ENCODE measurements at regions not wholly inside any gene's neighbourhood (a gene's known extent, or its start where the extent isn't known, plus 50 kb on each side); places are given as distances from the start of the nearest gene placed in this dataset.

DNA sequence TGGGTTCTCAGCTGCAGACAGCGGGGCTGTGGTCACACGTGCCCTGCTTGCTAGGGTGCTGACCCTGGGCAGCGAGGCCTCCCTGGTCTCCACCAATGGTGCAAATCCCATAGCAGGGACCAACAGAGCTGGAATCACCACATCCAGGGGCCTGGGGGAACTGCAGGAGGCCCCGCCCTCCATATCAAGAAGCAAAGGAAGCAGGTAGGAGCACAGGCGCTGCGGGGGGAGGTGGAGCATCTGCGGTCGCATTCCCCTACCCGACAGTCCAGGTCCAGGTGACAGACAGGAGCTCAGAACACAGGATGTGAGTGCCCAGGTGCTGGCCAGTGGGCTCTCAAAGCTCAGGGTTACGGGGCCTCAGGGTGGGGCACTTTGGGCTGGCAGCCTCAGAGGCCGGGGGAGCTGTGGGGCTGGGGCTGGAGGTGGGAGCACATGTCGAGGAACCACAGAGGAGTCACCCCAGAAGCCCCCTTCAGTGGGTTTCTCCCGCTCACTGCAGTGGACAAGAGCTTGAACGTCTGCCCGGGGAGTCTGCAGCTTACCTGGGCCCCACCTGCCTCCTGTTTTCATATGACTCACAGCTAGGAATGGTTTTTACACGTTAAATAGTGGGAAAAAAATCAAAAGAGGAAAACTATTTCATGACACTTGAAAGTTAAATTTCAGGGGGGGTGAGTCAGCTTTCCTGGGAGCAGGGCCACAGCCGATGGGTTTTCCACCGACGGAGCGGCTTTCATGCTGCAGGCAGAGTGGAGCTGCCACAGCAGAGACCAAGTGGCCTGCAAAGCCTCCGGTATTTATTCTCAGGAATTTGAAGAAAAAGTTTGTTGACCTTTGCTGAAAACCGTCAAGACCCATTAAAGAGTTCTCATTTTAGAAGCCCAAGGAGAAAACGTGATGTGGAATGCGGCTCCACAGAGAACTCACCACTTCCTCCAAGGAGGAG lies 148.7 kb upstream of the PPP2R2D start:
- H3K4me1 ChIP-seq: no peaks in the 10 kb centered on the region
- no peaks in the 10 kb centered on the region for H3K9me3 ChIP-seq
- H3K4me3 ChIP-seq: no peak overlapping the region
- H3K36me3 ChIP-seq: no peaks in the 10 kb centered on the region
- peak in 1 of 3 donors; percentile 23 for DNase-seq
- no peak for TF ChIP-seq POLR2A (IDR thresholded peaks at IDR 0.05)
- TF ChIP-seq, protein P1, sequence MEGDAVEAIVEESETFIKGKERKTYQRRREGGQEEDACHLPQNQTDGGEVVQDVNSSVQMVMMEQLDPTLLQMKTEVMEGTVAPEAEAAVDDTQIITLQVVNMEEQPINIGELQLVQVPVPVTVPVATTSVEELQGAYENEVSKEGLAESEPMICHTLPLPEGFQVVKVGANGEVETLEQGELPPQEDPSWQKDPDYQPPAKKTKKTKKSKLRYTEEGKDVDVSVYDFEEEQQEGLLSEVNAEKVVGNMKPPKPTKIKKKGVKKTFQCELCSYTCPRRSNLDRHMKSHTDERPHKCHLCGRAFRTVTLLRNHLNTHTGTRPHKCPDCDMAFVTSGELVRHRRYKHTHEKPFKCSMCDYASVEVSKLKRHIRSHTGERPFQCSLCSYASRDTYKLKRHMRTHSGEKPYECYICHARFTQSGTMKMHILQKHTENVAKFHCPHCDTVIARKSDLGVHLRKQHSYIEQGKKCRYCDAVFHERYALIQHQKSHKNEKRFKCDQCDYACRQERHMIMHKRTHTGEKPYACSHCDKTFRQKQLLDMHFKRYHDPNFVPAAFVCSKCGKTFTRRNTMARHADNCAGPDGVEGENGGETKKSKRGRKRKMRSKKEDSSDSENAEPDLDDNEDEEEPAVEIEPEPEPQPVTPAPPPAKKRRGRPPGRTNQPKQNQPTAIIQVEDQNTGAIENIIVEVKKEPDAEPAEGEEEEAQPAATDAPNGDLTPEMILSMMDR (IDR thresholded peaks at IDR 0.05): no peak
- H3K27ac ChIP-seq: no peak overlapping the region
- H3K27me3 ChIP-seq: no peaks in the 10 kb centered on the region

DNA sequence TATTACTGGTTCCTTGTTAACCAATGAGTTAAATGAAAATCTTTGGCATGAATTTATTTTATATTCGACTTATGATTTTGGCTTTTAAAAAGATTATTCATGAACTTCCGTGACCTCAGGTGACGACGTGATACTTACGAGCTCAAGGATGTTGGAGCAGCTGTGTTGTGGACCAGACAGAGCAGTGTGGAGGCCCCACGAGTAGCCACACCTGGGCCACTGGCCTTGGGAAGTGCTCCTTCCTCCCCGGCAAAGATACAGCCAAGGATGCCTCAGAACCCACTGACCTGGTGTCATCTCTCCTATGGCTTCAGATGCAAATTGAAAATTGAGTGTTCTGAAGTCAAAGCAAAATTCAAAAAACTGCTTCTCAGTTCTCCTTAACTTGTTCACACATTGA lies 147.5 kb upstream of the PPP2R2D start:
- no peak for TF ChIP-seq POLR2A (IDR thresholded peaks at IDR 0.05)
- TF ChIP-seq, protein P1 (IDR thresholded peaks at IDR 0.05): no peak
- no peaks in the 10 kb centered on the region for H3K9me3 ChIP-seq
- no peak for DNase-seq

DNA sequence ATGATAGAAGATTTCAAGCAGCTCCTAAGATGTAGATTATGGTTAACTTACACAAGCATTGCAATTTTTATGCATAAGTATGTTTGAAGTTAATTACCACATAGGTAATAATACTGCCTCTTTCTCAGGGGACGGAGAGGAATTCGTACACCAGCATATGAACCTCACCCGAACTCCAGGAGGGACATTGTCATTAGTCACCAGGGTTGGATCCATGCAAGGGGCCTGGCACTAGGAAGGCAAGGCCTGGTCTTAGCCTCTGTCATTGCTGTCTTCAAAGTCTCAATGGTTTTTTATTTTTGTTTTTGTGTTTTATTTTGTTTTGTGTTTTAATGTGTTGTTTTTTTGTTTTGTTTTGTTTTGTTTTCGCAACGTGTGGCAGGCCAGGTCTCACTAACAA lies 145.6 kb upstream of the PPP2R2D start:
- Histone ChIP-seq H3K9me3 (no peaks in the 10 kb centered on the region), H3K4me1 (no peaks in the 10 kb centered on the region), H3K27me3 (no peaks in the 10 kb centered on the region), H3K4me3 (no peak overlapping the region), H3K27ac (no peak overlapping the region), H3K36me3 (no peaks in the 10 kb centered on the region)
- TF ChIP-seq POLR2A (IDR thresholded peaks at IDR 0.05): no peak
- TF ChIP-seq, protein P1 (IDR thresholded peaks at IDR 0.05): no peak
- no peak for DNase-seq

More for the DNA sequence above, 147.5 kb upstream of the PPP2R2D start:
- no peak overlapping the region for H3K4me3 ChIP-seq
- H3K36me3 ChIP-seq: no peaks in the 10 kb centered on the region
- no peaks in the 10 kb centered on the region for H3K4me1 ChIP-seq
- no peaks in the 10 kb centered on the region for H3K27me3 ChIP-seq
- H3K27ac ChIP-seq: no peak overlapping the region

DNA sequence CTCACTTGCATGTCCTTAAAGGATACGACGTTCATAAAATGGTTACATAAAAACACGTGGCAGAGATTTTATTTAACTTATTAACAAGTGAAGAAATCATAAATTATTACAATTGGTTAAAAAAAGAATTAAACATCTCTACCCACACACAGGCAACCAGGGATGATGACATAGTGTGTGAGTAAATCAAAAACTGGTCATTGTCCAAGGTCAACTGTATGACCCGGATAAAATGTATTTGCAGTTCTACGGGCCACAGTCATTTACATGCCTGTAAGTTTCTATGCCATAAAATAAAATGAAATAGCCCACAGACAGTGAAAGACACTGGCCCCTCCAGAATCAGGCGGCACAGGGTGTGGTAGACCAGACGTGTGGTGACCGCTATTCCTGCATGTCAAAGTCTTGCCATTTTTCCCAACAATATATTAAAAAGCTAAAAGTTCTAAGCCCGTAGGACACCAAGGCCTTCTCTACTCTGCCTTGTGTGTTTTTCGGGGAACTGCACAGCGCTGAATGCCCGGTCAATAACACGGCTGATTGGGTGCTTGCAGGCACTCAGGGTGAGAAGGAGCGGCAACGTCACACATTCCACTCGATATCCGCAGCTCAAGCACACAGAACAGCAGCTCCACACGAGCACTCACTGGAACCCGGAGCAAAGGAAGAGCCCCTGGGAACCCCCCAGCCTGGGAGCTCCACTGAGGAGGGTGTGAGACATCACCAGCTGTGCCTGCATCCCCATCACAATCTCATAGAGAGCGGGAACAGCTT lies 143.3 kb upstream of the PPP2R2D start:
- Histone ChIP-seq H3K36me3 (no peaks in the 10 kb centered on the region), H3K27ac (no peak overlapping the region), H3K9me3 (no peaks in the 10 kb centered on the region), H3K27me3 (no peaks in the 10 kb centered on the region), H3K4me1 (no peaks in the 10 kb centered on the region), H3K4me3 (no peak overlapping the region)
- peak in 1 of 3 donors; percentile 20 for DNase-seq
- TF ChIP-seq, protein P1 (IDR thresholded peaks at IDR 0.05): no peak
- TF ChIP-seq POLR2A (IDR thresholded peaks at IDR 0.05): no peak

DNA sequence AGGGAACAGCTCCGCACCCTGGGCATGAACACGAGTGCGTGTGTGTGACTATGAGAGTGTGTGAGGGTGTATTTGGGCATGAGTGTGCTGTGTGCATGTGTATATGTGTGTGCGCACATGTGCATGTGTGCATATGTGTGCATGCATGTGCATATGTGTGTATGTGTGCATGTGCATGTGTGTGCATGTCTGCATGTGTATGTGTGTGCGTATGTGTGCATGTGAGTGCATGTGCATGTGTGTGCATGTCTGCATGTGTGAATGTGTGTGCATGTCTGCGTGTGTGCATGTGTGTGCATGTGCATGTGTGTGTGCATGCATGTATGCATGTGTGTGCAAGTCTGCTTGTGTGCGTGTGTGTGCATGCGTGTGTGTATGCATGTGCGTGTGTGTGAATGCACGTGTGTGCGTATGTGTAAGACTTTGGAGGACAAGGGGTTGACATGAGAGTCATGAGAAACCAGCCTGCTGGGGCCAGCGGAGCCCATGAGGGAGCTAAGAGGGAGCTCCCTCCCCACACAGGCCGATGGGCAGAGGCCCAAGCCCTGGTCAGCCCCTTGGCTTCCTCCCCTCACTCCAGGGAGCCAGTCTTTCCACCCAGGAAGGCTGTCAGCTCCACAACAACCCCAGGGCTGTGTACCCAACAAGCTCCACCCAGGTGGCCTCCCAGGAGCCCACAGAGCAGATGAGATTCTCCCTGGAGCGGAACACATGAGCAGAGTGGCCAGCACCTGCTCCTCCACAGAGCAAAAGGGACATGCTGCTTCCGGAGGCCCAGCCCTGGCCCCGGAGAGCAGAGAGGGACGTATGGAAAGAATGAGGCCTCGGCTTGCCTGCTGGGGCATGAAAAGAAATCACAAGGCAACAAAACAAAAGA lies 142.5 kb upstream of the PPP2R2D start:
- Histone ChIP-seq H3K9me3 (no peaks in the 10 kb centered on the region), H3K27ac (no peak overlapping the region), H3K4me1 (no peaks in the 10 kb centered on the region), H3K36me3 (no peaks in the 10 kb centered on the region), H3K4me3 (no peak overlapping the region), H3K27me3 (no peaks in the 10 kb centered on the region)
- DNase-seq: peak in 1 of 3 donors; percentile 21
- TF ChIP-seq POLR2A (IDR thresholded peaks at IDR 0.05): no peak
- TF ChIP-seq, protein P1 (IDR thresholded peaks at IDR 0.05): no peak

Measured in Peyer's patch (tissue), 4 donors.